Tibial artery (tissue), 4 donors: ENCODE measurements at regions not wholly inside any gene's neighbourhood (a gene's known extent, or its start where the extent isn't known, plus 50 kb on each side); places are given as distances from the start of the nearest gene placed in this dataset.

Experiments
- DNase-seq, 2 donors: peaks; one replicate each; pipeline ENCODE4 v3.0.0-alpha.2; 2019
- H3K27ac ChIP-seq, 2 donors: fragments of 200-600 bp; sonication (generic) in 1 of 2; 1 replicate in 1 of 2; 2 replicates in 1 of 2; pipeline ENCODE4 v1.5.1; 2018 to 2019; ENCODE audit warnings: mild to moderate bottlenecking in 1 of 2
- H3K27me3 ChIP-seq, 2 donors: fragments of 200-600 bp; sonication (generic) in 1 of 2; one replicate each; pipeline versions ENCODE4 v1.5.1 to v1.6.0; 2016 to 2019
- H3K36me3 ChIP-seq, 3 donors: fragments of 200-600 bp; sonication (generic) in 2 of 3; one replicate each; pipeline ENCODE4 v1.5.1; 2016 to 2019; ENCODE audit warnings: mild to moderate bottlenecking in 2 of 3
- H3K4me1 ChIP-seq, 4 donors: fragments of 200-600 bp; sonication (generic) in 2 of 4; 1 replicate in 3 of 4; 2 replicates in 1 of 4; pipeline ENCODE4 v1.5.1; 2016 to 2019
- H3K4me3 ChIP-seq, 2 donors: fragments of 200-600 bp; sonication (generic) in 1 of 2; 1 replicate in 1 of 2; 2 replicates in 1 of 2; pipeline ENCODE4 v1.5.1; 2018 to 2019; ENCODE audit warnings: mild to moderate bottlenecking in 2 of 2
- H3K9me3 ChIP-seq, 3 donors: fragments of 200-600 bp; sonication (generic) in 1 of 3; one replicate each; pipeline ENCODE4 v1.5.1; 2016 to 2019
- CTCF ChIP-seq, 2 experiments: fragments of 200-600 bp in 1 of 2; fragments of 450-650 bp in 1 of 2; IDR thresholded peaks; one replicate each; pipeline ENCODE4 v1.5.1; 2017 to 2019; ENCODE audit warnings: antibody characterized with exemption in 2 of 2, mild to moderate bottlenecking in 1 of 2, moderate library complexity in 1 of 2
- intact Hi-C: fragments of 100-400 bp; cut with DNase I; formaldehyde crosslinking; loops from one replicate; pipeline ENCODE4 v1.15.0; 2023; ENCODE audit warnings: low total_unique reads

- H3K36me3 ChIP-seq = no peaks in the 10 kb centered on the region
- no peak for DNase-seq
- H3K4me1 ChIP-seq = no peaks in the 10 kb centered on the region
- no peak overlapping the region for H3K27ac ChIP-seq
- H3K27me3 ChIP-seq = no peaks in the 10 kb centered on the region
- no peak overlapping the region for H3K4me3 ChIP-seq
- H3K9me3 ChIP-seq = no peaks in the 10 kb centered on the region
- intact Hi-C loops = no loop called here
- TF ChIP-seq CTCF (IDR thresholded peaks at IDR 0.05) = no peak
These were observed 308.6 kb upstream of the ZFHX3 start for GRCh38 chr16:73356401-73357079.

- H3K9me3 ChIP-seq = no peaks in the 10 kb centered on the region
- TF ChIP-seq CTCF (IDR thresholded peaks at IDR 0.05) = no peak
- no peak overlapping the region for H3K27ac ChIP-seq
- H3K4me1 ChIP-seq = no peaks in the 10 kb centered on the region
- DNase-seq = no peak
- no peaks in the 10 kb centered on the region for H3K27me3 ChIP-seq
- intact Hi-C loops = no loop called here
- no peak overlapping the region for H3K4me3 ChIP-seq
- H3K36me3 ChIP-seq = no peaks in the 10 kb centered on the region
These were observed 308.1 kb upstream of the ZFHX3 start for GRCh38 chr16:73355981-73356380.

GRCh38 chr16:73354434-73354833 lies 306.5 kb upstream of the ZFHX3 start:
- Histone ChIP-seq H3K4me3 (no peak overlapping the region), H3K4me1 (no peaks in the 10 kb centered on the region), H3K9me3 (no peaks in the 10 kb centered on the region), H3K27ac (no peak overlapping the region), H3K27me3 (no peaks in the 10 kb centered on the region), H3K36me3 (no peaks in the 10 kb centered on the region)
- intact Hi-C loops = no loop called here
- no peak for DNase-seq
- no peak for TF ChIP-seq CTCF (IDR thresholded peaks at IDR 0.05)

- TF ChIP-seq CTCF (IDR thresholded peaks at IDR 0.05) = no peak
- H3K4me3 ChIP-seq = no peak overlapping the region
- no peaks in the 10 kb centered on the region for H3K9me3 ChIP-seq
- intact Hi-C loops = no loop called here
- no peak overlapping the region for H3K27ac ChIP-seq
- DNase-seq = no peak
- no peaks in the 10 kb centered on the region for H3K4me1 ChIP-seq
- H3K36me3 ChIP-seq = no peaks in the 10 kb centered on the region
- no peaks in the 10 kb centered on the region for H3K27me3 ChIP-seq
These were observed 303.0 kb upstream of the ZFHX3 start for GRCh38 chr16:73350707-73351452.

GRCh38 chr16:73347500-73348375 lies 299.8 kb upstream of the ZFHX3 start:
- Histone ChIP-seq H3K9me3 (no peaks in the 10 kb centered on the region), H3K4me3 (no peak overlapping the region), H3K4me1 (no peaks in the 10 kb centered on the region), H3K27ac (no peak overlapping the region), H3K36me3 (no peaks in the 10 kb centered on the region), H3K27me3 (no peaks in the 10 kb centered on the region)
- no peak for DNase-seq
- intact Hi-C loops = no loop called here
- no peak for TF ChIP-seq CTCF (IDR thresholded peaks at IDR 0.05)
